HG03571 (cell line): ENCODE measurements at regions not wholly inside any gene's neighbourhood (a gene's known extent, or its start where the extent isn't known, plus 50 kb on each side); places are given as distances from the start of the nearest gene placed in this dataset.
"Not testable (repeated sequence)": the region's sequence is repeated elsewhere in the genome, so short reads cannot be mapped to it uniquely, and the experiment has no call there.

Experiments
- ATAC-seq: cut with Tn5 transposase; IDR thresholded peaks from one replicate; pipeline ENCODE4 v1.9.1; 2021; ENCODE audit not compliant: unreplicated experiment

DNA sequence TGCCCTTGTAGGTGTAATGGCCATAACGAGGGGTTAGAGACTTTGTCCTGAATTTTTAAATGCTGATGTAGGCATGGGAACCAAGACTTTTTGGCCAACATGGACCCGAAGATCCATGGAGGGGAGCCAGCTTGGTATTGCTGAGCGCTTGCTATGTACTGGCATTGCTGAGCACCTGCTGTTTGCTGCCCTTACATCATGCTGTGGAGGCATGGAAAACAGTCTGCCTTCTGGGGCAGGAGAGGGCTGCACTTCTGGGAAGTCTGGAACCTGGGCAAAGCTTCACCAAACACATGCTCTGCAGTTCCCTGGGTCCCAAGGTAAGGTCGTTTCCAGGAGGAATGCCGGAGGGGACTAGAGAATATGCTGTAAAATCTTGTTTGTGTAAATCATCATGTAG lies 86.3 kb upstream of the CNIH3 start:
- ATAC-seq, result no peak

DNA sequence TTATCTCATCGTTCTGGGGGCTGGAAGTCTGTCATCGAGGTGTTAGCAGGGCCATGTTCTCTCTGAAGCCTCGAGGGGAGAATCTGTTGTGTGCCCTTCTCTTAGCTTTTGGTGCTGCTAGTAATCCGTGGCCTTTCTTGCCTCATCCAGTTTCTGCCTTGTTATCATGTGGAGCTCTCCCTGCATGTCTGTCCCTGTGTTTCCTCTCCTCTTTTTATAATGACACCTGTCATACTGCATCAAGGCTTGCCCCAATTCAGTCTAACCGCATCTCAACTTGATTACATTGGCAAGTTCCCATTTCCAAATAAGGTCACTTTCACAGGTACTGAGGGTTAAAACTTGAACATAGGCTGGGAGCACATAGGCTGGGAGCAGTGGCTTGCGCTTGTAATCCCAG lies 82.6 kb upstream of the CNIH3 start:
- no peak for ATAC-seq

- no peak for ATAC-seq
Measured at GRCh38 chr1:224534731-224535130, 81.4 kb upstream of the CNIH3 start.

GRCh38 chr1:224535641-224536040 lies 80.5 kb upstream of the CNIH3 start:
- no peak for ATAC-seq

GRCh38 chr1:224539971-224540370 lies 76.1 kb upstream of the CNIH3 start:
- ATAC-seq, result no peak

GRCh38 chr1:224540535-224540934 lies 75.6 kb upstream of the CNIH3 start:
- no peak for ATAC-seq

DNA sequence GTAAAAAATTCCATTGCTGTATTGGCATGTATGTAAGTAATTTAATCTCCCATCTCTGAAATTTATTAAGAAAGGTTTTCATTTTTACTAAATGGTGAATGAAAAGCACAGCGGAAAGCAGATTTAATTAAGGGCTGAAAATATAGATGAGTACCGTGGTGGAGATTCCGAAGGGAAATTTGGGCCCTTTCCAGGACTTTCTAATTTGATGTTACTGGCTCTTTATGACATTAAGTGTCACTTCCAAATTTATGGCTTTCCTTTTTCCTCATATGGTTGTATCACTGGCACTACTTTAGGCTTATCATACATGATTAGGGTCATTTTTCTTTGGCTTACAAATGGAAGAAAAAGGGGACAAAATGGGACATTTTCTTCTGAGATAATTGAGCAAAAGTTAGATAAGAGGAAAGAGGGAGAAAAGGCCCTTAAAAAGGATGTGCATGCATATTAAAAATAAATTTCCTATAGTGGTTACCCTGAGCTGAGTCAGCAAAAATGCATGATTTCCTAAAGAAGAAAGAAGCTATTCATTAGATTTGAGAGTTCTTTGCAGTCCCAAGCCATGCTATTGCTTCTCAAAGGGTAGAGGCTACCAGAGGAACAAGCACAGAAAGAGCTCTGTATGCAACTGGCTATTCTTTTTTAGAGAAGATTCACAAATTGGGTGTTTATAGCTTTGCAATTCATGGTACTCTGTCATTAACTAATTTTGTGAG lies 74.9 kb upstream of the CNIH3 start:
- no peak for ATAC-seq

- ATAC-seq, result no peak
Measured at GRCh38 chr1:224541901-224542630, 74.1 kb upstream of the CNIH3 start.

DNA sequence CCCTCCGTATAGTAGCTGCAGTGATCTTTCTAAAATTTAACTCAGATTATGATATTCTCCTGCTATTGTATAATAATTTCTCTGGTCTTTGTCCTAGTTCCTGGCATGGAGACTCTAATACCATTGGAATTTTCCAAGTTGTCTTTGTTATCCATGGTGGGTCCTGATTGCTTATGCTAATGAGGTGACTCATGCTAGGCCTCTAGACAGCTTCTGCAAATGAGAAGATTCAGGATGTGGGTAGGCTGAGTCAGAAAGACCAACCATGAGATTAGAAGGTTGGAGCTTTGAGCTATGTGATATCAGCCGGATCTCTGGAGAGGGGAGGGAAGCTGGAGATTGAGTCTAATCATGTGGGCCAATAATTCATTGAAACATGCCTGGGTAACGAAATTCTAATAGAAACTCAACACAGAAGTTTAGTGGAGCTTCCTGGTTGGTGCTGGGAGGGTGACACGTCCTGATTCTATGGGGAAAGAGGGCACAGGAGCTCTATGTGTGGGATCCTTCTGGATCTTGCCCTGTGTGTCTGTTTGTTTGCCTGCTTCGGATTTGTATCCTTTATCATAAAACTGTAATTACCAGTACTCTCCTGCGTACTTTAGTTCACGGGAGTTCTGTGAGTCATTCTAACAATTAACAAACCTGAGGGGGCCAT lies 73.2 kb upstream of the CNIH3 start:
- ATAC-seq, result no peak

GRCh38 chr1:224543453-224543852 lies 72.7 kb upstream of the CNIH3 start:
- no peak for ATAC-seq

GRCh38 chr1:224544346-224545110 lies 71.6 kb upstream of the CNIH3 start:
- no peak for ATAC-seq

DNA sequence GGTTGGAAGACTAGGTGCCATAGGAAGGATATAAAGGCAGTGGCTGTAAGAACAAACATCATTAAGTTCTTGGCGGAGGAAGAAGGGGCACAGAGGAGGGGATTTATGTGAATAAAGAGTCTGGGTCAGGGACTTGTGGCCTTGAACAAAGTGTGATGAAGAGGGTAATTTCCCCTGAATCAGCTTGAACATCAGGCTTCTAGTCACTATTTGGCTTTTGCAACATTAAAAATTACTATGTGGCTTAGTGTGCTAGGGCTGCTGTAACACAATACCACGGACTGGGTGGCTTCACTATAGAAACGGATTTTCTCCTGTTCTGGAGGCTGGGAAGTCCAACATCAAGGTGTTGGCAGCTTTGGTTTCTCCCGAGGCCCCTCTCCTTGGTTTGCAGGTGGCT lies 70.5 kb upstream of the CNIH3 start:
- no peak for ATAC-seq

DNA sequence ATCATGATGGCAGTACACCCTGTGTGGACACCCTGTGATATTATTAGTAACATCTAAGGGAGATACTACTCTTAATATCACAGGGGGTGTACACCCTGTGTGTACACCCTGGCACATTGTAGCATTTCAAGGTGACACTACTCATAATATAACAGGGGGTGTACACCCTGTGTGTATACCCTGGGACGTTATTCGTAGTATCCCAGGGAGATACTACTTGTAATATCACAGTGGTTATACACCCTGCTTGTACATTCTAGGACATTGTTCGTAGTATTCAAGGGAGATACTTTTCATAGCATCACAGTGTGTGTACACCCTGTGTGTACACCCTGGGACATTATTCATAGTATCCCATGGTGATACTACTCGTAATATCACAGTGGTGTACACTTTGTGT lies 67.4 kb upstream of the CNIH3 start:
- no peak for ATAC-seq

- not testable (repeated sequence) for ATAC-seq
Measured at GRCh38 chr1:224551189-224551588, 64.9 kb upstream of the CNIH3 start.

- no peak for ATAC-seq
Measured at GRCh38 chr1:224554056-224554455, 62.1 kb upstream of the CNIH3 start.

GRCh38 chr1:224554620-224555259 lies 61.4 kb upstream of the CNIH3 start:
- no peak for ATAC-seq

DNA sequence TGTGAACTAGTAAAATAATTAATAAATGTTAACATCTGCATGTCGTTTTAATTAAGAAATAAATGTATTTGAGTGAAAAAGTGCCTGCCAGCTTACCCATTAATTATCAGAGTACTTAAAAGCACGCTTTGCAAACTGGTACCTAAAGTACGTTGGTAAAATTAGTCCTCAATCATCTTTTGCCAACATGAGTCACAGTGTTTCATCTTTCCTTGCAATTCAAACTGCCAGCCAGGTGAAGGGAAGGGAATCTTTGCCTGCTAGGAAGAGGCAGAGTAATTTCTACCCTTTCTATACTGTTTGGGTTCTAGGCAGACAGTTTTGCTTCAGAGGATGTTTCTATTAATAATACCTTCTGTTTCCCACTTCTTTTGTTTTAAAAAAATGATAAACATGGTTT lies 57.2 kb upstream of the CNIH3 start:
- no peak for ATAC-seq

DNA sequence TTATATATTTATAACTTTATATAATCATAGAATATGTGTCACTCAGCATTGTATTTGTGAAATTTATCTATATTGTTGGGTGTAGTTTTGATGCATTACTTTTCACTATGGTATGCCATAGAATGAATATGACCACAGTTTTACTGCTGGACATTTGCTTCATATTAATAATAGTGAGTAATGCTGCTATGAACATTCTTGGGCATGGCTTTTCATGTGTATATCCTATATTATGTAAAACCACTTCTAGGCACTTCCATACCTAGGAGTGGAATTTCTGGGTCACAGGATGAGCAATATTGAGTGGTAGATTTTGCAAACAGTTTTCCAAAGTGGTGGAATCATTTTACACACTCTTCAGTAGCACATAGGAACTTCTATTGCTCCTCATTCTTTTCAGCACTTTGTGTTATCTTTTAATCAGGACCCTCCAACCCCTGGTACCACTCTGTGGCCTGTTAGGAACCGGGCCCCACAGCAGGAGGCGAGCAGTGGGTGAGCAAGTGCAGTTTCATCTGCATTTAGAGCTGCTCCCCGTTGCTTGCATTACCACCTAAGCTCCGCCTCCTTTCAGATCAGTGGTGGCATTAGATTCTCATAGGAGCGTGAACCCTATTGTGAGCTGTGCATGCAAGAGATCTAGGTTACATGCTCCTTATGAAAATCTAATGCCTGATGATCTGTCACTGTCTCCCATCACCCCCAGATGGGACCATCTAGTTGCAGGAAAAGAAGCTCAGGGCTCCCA lies 56.0 kb upstream of the CNIH3 start:
- no peak for ATAC-seq

DNA sequence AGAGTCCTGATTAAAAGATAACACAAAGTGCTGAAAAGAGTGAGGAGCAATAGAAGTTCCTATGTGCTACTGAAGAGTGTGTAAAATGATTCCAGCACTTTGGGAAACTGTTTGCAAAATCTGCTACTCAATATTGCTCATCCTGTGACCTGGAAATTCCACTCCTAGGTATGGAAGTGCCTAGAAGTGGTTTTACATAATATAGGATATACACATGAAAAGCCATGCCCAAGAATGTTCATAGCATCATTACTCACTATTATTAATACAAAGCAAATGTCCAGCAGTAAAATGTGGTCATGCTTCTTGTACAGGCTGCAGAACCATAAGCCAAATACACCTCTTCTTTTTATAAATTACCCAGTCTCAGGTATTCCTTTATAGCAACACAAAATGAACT lies 53.2 kb upstream of the CNIH3 start:
- ATAC-seq, result not testable (repeated sequence)

- no peak for ATAC-seq
Measured at GRCh38 chr1:224563666-224564065, 52.5 kb upstream of the CNIH3 start.
